Activated T-helper 2 cell treated with anti-CD3 and anti-CD28 coated beads, Interferon-gamma antibody, Interleukin-2, Interleukin-4, amounts not matched to agents 10 μg/mL and 5 μg/mL and 100 μg/mL, durations not matched to agents 14 hours and 24 hours and 36 hours (primary cell): ENCODE measurements at regions not wholly inside any gene's neighbourhood (a gene's known extent, or its start where the extent isn't known, plus 50 kb on each side); places are given as distances from the start of the nearest gene placed in this dataset.

Experiments
- DNase-seq: peaks from one replicate; pipeline ENCODE4 v3.0.0; 2021; ENCODE audit warnings: low spot score
- H3K27ac Mint-ChIP-seq: one replicate; pipeline ENCODE4 v1.8.0; 2021; ENCODE audit warnings: mixed read lengths
- H3K27me3 Mint-ChIP-seq: one replicate; pipeline ENCODE4 v1.8.0; 2021; ENCODE audit warnings: low read depth, mixed read lengths
- H3K36me3 Mint-ChIP-seq: one replicate; pipeline ENCODE4 v1.8.0; 2021; ENCODE audit warnings: low read depth, mixed read lengths
- H3K4me1 Mint-ChIP-seq: one replicate; pipeline ENCODE4 v1.8.0; 2021; ENCODE audit warnings: low read depth, mixed read lengths
- H3K4me3 Mint-ChIP-seq: one replicate; pipeline ENCODE4 v1.8.0; 2021; ENCODE audit warnings: low read depth, mild to moderate bottlenecking, moderate library complexity, mixed read lengths
- H3K9me3 Mint-ChIP-seq: one replicate; pipeline ENCODE4 v1.8.0; 2021; ENCODE audit warnings: mixed read lengths
- intact Hi-C: fragments of 100-400 bp; cut with micrococcal nuclease; formaldehyde crosslinking; loops from one replicate; pipeline ENCODE4 v1.15.1; 2023

DNA sequence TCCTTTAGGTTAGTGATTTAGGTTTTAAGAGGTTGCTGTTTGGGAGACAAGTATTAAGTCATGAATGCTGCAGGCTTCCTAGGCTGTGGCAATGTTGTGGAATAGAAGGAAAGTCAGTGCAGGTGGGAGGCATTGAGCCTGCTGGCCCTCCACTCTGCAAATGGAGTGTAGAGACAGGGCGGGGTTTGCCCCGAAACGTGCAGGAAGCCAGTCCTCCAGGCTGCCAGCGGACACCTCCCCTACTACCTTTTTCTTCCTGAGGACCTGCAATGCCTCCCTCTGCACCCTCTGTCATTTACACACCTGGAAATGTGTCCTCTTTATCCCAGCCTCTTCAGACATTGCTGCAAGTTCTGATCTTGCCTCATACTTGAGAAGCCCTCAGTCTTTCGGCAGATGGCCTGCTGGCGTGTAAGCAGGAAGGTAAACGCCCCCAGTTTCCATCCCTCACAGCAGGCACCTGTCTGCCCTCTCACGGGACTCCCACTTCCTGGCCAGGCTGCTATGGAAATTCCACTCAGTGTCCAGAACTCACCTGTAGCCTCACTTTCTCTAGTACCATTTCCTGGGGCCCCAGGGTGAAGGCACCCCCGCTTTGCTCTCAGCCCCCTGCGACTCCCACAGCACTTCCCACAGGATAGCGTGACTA lies 81.6 kb upstream of the BOD1 start:
- H3K27me3 Mint-ChIP-seq, result no peaks in the 10 kb centered on the region
- no peaks in the 10 kb centered on the region for H3K36me3 Mint-ChIP-seq
- H3K9me3 Mint-ChIP-seq, result no peaks in the 10 kb centered on the region
- intact Hi-C loops, result no loop called here
- DNase-seq, result no peak
- no peak overlapping the region for H3K4me3 Mint-ChIP-seq
- H3K27ac Mint-ChIP-seq, result no peak overlapping the region
- H3K4me1 Mint-ChIP-seq, result no peaks in the 10 kb centered on the region

DNA sequence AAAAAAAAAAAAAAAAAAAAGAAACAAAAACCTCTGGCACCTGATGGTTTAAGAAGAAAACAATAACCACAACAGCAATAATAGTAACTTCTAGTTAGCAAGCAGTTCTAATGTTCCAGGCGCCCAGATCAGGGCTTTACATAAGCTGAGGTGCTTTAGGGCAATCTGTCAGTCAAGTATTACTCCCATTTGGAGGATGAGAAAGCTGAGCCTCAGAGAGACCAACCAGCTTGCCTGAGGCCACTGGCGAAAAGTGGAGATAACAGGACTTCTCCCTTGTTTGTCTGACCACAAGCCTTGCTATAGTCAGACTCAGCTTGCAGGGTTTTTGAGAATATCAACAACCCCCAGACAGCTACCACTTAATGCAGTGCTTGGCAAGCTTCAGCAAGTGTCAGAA lies 83.5 kb upstream of the BOD1 start:
- intact Hi-C loops, result no loop called here
- DNase-seq, result no peak
- H3K36me3 Mint-ChIP-seq, result no peaks in the 10 kb centered on the region
- no peak overlapping the region for H3K4me3 Mint-ChIP-seq
- H3K27ac Mint-ChIP-seq, result no peak overlapping the region
- no peaks in the 10 kb centered on the region for H3K4me1 Mint-ChIP-seq
- no peaks in the 10 kb centered on the region for H3K27me3 Mint-ChIP-seq
- no peaks in the 10 kb centered on the region for H3K9me3 Mint-ChIP-seq

DNA sequence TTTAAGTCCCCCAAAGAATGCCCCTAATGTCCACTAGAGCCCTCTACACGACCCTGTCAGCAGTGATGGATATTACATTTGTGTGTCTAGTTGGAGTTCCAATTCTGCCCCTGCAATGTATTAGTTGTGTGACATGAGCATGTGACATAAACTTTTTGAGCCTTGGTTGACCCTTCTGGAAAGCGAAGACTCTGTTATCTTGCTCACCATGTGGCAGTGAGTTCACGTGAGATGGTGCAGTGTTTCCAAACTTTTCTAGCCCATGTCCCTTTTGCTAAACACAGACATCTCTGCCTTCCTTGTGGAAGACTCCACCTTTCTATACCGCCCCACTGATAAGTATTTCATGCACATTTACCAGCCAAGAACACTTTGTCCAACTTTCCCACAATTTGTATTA lies 87.0 kb upstream of the BOD1 start:
- Mint-ChIP-seq H3K27ac (no peak overlapping the region), H3K4me1 (no peaks in the 10 kb centered on the region), H3K36me3 (no peaks in the 10 kb centered on the region), H3K9me3 (no peaks in the 10 kb centered on the region), H3K4me3 (no peak overlapping the region), H3K27me3 (no peaks in the 10 kb centered on the region)
- no peak for DNase-seq
- intact Hi-C loops, result no loop called here

DNA sequence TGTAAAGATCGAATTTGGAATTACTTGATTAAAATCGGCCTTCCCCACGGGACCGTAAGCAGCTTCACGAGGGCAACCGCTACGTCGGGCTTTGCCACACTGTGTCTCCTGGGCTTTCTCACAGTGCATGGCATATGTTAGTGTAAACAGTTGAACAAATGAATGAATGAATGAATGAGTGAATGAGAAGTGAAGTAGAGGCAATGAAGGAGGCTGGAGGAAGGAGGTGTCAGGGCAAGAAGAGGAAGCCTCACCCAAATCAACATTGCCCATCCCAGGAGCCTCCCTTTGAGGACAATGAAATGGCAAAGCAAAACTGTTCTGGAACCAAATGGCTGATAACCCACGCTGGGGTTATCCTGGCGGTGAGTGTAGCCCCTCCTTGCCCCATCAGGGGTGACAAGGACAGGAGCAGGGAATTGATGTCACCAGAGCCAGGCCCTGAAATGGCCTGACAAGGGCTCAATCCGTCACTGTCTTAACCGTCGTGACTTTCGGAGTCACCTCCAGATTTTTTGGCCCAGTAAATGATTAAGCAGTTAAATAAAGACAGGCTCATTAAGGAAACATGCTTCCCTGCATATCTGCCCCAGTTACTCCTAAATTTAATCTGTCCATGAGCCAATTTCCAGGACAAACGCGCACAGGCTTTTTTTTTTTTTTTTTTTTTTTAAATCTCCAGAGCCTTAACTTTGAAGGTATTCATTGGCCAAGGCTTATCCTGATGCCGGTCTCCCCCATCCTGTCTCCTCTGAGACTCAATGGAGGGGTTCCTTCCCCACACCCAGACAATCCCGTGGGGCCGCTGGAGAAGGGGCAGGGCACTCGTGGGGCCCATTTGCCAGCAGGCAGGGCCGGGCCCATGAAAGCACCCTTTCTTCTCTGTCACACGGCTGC lies 88.4 kb upstream of the BOD1 start:
- Mint-ChIP-seq H3K27ac (no peak overlapping the region), H3K36me3 (no peaks in the 10 kb centered on the region), H3K27me3 (no peaks in the 10 kb centered on the region), H3K4me3 (no peak overlapping the region), H3K4me1 (no peaks in the 10 kb centered on the region), H3K9me3 (no peaks in the 10 kb centered on the region)
- no peak for DNase-seq
- intact Hi-C loops, result no loop called here

DNA sequence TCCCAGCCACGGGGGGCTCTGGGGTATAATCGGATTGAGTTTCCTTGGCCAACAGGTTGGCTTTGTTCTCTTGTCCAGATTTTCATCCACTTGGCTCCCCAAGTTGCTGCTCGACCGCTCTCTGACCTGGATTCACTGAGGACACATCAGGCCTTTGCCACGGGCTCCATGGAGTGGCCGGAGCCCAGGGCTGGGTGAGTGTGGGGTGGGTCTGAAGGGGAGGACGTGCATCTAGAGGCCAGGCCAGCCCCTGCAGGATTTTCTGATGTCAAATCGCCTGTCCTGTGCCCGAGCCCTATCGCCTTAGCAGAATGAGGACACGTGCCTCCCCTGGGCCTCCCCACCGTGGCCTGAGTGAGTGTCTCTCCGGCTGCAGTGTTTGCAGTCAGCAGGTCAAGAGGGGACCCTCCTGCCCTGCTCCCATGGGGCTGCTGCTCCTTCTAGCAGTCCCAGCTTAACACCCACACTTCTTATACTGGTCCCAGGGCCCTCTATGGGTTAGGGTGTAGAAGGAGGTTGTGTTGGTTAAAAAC lies 89.1 kb upstream of the BOD1 start:
- intact Hi-C loops, result no loop called here
- Mint-ChIP-seq H3K4me1 (no peaks in the 10 kb centered on the region), H3K36me3 (no peaks in the 10 kb centered on the region), H3K27ac (no peak overlapping the region), H3K27me3 (no peaks in the 10 kb centered on the region), H3K4me3 (no peak overlapping the region), H3K9me3 (no peaks in the 10 kb centered on the region)
- DNase-seq, result no peak

DNA sequence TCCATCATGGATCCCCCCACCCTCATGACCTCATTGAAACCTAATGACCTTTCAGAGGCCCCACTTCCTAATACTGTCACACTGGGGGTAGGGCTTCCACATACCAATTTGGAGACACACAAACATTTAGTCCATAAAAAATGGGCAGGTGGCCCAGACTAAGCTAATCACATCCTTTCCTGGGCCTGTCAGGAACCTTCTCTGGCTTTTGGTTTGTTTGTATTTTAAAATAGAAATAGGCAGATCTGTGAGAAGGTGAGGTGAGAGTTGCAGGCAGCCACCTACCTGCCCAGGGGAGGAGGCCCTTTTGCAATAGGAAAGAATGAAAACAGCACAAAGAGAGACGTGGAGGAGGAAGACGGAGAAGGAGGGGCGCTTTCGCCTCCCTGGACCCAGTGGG lies 90.2 kb upstream of the BOD1 start:
- Mint-ChIP-seq H3K4me1 (no peaks in the 10 kb centered on the region), H3K9me3 (no peaks in the 10 kb centered on the region), H3K27me3 (no peaks in the 10 kb centered on the region), H3K27ac (no peak overlapping the region), H3K4me3 (no peak overlapping the region), H3K36me3 (no peaks in the 10 kb centered on the region)
- no peak for DNase-seq
- intact Hi-C loops, result no loop called here

DNA sequence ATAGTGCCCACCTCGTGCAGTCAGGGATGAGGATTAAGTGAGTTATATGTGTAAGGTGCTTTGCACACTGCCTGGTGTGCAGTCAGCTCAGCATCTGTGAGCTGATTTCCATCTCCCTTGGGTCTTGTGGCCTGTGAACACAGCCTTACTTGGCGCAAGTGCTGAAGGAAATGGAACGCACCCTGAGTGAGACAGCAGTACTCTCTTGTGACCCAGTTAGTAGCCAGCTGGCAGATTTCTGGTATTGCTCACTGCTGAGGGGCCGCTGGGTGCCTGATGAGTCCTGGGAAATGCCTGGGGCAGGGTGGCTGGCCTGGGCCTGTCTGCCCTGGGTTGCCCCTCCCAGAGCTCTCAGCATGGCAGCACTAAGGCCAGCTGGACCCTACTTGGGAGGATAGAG lies 90.9 kb upstream of the BOD1 start:
- no peaks in the 10 kb centered on the region for H3K36me3 Mint-ChIP-seq
- H3K27me3 Mint-ChIP-seq, result no peaks in the 10 kb centered on the region
- DNase-seq, result no peak
- no peak overlapping the region for H3K4me3 Mint-ChIP-seq
- no peaks in the 10 kb centered on the region for H3K4me1 Mint-ChIP-seq
- intact Hi-C loops, result no loop called here
- H3K9me3 Mint-ChIP-seq, result no peaks in the 10 kb centered on the region
- no peak overlapping the region for H3K27ac Mint-ChIP-seq

DNA sequence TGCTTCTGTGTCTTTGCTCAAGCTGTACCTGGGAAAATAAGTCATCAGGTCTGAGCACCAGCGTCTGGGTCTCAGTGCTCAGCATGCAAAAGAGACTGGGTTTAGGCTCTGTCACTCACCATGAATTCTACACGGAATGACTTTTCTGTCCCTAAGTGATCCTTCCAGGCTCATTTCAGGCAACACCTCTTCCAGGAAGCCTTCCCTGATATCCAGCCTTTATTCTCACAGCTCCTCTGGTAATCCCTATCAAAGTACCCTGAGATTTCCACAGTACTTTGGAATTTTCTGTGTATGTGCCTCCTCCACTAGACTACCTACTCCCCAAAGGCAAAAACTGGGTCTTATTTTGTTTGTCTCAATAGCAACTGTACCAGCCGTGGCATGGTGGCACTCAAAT lies 92.7 kb upstream of the BOD1 start:
- Mint-ChIP-seq H3K4me1 (no peaks in the 10 kb centered on the region), H3K27ac (no peak overlapping the region), H3K9me3 (no peaks in the 10 kb centered on the region), H3K27me3 (no peaks in the 10 kb centered on the region), H3K4me3 (no peak overlapping the region), H3K36me3 (no peaks in the 10 kb centered on the region)
- no peak for DNase-seq
- intact Hi-C loops, result no loop called here

DNA sequence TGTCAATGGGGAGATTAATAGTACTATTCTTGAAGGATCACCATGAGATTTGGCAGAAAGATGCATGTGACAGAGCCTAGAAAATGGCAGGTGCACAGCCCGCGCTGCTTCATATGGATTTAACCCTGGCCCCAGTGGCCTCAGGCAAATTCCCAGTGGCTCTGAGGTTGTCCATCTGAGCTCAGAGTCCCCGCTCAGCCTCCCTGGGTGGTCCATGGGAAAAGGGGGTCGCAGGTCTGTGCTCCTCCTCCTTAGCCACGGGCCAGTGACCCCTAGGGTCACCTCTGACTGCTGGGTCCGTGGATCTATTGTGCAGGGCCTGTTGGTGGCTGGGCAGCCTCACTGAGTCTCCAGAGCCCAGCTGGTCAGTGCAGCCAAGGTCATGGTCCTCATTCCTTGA lies 93.3 kb upstream of the BOD1 start:
- intact Hi-C loops, result no loop called here
- Mint-ChIP-seq H3K4me3 (no peak overlapping the region), H3K27me3 (no peaks in the 10 kb centered on the region), H3K4me1 (no peaks in the 10 kb centered on the region), H3K9me3 (no peaks in the 10 kb centered on the region), H3K36me3 (no peaks in the 10 kb centered on the region), H3K27ac (no peak overlapping the region)
- DNase-seq, result no peak

DNA sequence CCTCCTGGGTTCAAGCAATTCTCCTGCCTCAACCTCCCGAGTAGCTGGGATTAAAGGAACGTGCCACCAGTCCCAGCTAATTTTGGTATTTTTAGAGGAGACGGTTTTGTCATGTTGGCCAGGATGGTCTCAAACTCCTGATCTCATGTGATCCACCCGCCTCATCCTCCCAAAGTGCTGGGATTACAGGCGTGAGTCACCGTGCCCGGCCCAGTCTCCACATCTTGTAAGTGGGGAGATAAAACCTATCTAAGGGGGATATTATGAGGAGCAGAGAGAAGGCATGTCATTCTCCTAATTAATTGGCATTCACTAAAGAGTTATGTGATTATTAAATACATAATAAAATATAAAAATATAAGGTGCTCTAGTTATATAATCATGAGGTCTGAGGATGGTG lies 94.1 kb upstream of the BOD1 start:
- DNase-seq, result no peak
- H3K9me3 Mint-ChIP-seq, result no peaks in the 10 kb centered on the region
- no peak overlapping the region for H3K4me3 Mint-ChIP-seq
- no peaks in the 10 kb centered on the region for H3K27me3 Mint-ChIP-seq
- H3K36me3 Mint-ChIP-seq, result no peaks in the 10 kb centered on the region
- H3K27ac Mint-ChIP-seq, result no peak overlapping the region
- intact Hi-C loops, result no loop called here
- H3K4me1 Mint-ChIP-seq, result no peaks in the 10 kb centered on the region

DNA sequence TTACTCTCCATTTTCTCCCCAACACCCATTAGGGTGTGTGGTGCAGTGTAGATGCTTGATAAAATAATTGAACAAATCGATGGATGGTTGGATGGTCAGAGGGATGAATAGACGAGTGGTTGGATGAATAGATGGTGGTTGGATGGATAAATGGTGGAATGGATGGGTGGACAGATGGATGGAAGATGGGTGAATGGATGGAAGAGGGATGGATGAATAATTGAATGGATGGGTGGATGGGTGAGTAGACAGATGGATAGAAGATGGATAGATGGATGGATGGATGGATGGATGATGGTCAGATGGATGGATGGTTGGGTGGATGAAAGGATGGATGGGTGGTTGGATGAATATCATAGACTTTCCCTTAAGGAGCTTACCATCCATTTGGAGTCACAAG lies 95.0 kb upstream of the BOD1 start:
- H3K4me1 Mint-ChIP-seq, result no peaks in the 10 kb centered on the region
- intact Hi-C loops, result no loop called here
- no peak overlapping the region for H3K27ac Mint-ChIP-seq
- no peak overlapping the region for H3K4me3 Mint-ChIP-seq
- no peaks in the 10 kb centered on the region for H3K9me3 Mint-ChIP-seq
- H3K27me3 Mint-ChIP-seq, result no peaks in the 10 kb centered on the region
- no peak for DNase-seq
- no peaks in the 10 kb centered on the region for H3K36me3 Mint-ChIP-seq

DNA sequence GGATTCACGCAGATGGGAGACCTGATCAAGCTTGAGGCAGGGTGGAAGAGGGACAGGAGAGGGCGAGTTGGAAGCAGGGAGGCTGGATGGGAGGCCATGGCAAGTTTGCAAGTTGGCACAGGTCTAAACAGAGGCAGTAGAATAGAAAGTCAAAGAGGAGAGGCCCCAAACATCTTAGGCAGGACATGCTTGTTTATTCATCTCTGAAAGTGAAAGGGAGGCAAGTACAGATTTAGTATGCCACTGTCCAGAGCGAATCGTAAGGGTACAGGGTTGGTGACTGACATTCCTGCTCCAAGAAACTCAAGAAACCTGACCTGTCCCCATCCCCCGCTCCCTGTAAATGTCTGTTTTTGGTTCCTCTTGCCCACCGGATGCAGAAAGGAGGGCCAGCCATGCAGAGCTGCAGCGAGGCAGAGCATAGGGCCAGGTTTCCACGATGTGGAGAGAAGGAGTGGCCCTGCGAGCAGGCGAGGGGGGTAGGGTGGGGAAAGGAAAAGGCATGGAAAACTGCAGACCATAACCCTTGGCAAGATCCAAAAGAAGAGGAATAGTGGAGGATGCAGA lies 96.2 kb upstream of the BOD1 start:
- Mint-ChIP-seq H3K27ac (no peak overlapping the region), H3K4me3 (no peak overlapping the region), H3K36me3 (no peaks in the 10 kb centered on the region), H3K27me3 (no peaks in the 10 kb centered on the region), H3K9me3 (no peaks in the 10 kb centered on the region), H3K4me1 (no peaks in the 10 kb centered on the region)
- intact Hi-C loops, result no loop called here
- DNase-seq, result no peak
